ELF-1 (cell line): ENCODE measurements at regions not wholly inside any gene's neighbourhood (a gene's known extent, or its start where the extent isn't known, plus 50 kb on each side); places are given as distances from the start of the nearest gene placed in this dataset.

Experiments
- DNase-seq: peaks from one replicate; pipeline ENCODE4 v3.0.0-alpha.2; 2016; ENCODE audit warnings: low read depth, low spot score

DNA sequence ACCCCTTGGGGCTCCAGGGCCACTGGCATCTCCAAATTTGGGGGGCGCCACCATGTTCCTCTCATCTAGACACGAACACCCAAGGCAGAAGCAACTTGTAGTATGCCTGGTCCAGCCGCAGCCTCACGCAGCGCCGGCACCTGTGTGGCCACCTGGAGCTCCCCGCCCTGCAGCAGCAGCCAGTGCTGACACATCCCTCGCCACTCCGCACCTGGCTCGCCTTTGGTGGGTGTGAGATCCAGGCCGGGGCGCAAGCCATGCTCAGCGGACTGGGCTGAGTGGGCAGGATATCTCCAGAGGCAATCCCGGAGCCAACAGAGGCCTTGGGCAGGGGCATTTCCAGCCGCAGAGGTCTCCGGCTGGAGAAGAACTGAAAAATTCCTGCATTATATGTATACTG lies 1563.7 kb downstream of the NCAM2 start:
- no peak for DNase-seq

DNA sequence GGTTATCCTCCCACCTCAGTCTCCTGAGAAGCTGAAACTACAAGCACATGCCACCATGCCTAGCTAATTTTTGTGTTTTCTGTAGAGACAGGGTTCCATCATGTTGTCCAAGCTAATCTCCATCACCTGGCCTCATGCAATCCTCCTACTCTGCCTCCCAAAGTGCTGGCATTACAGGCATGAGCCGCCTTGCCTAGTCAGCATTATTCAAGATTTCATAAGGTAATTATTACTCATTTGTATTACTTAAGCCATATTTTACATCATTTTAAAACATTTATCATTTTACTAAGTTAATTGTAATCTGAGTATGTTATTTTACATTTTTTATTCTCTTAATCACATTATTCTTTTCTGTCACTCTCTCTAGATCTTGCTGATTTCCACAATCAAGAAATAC lies 1575.6 kb downstream of the NCAM2 start:
- DNase-seq: no peak

DNA sequence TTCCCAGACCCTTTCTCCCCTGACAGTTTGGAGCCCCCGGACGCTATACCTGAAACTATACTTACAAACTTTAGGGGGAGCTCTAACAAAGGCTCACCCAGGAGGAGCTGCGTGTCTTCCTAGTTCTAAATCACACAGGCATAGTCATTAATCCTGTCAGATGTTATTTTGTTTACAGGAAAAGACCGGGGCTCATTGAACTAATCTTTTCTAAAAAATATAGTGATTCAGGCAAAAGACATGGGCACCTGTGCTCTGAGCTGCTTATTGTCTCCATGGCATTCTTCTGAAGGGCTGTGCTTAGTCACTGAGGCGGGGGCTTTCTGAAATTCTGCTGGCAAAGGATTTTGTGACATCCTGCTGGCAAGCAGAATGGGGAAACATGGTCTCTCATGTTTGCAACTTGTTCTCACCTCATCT lies 1577.0 kb downstream of the NCAM2 start:
- peak; percentile 29 for DNase-seq

DNA sequence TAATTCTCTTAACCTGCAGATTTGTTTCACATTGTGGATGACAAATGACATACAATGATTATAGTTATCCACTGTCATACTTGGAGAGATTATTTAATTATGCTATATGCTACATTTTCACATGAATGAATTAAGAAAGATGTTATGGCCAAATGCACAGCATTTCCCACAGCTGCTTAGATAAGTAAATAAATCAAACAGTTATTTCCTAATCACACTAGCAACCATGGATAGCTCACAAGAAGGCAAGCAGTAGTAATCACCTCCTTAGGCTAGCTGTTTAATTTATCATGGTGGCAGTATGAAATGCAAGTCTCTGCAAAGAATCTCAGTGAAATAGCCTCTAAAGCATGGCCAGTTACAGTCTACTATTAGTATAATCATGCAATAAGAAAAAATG lies 1581.5 kb downstream of the NCAM2 start:
- DNase-seq: no peak

DNA sequence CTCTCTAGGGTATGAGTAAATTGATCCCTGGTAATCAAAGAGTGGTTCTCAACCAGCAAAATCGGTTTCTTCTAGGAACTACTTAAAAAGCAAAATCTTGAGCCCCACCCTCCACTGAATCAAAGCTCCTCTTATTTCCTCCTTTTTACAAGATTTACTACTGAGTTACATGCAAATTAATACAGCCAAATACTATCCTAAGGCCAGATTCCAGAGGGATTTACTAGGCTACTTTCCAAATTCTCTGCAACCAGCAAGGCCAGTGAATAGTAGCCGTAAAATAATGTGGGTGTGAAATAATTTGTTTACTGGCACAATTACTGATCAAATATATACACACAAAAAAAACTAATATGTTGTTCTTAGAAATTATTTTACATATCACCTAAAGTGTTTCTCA lies 1583.8 kb downstream of the NCAM2 start:
- no peak for DNase-seq

DNA sequence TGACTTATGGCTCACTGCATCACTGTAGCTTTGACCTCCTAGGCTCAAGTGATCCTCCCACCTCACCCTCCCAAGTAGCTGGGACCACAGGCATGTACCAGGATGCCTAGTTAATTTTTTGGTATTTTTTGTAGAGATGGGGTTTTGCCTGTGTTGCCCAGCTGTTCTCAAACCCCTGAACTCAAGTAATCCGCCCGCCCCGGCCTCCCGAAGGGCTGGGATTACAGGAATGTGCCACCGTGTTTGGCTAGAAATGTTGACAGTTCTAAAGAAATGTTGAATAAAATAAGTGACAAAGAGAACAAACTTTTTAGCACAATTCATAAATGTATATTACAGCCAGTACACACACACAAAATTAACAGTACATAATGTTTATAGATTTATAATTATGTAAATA lies 1586.1 kb downstream of the NCAM2 start:
- no peak for DNase-seq

DNA sequence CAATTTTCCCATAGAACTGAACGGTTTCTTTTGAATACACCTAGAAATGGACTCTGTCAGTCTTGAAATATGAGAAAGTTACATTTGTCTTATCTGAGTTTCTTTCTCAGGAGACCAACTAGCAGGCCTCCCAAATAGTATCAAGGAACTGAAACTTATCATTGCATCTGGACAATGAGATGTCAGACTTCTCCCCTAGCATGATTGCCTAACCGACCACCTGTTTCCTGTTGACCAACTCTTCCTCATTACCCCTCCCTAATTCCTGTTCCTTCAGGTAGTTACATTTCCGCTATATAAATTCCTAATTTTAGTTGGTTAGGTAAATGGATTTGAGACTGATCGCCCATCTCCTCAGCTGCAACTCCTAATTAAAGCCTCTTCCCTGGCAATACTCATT lies 1587.3 kb downstream of the NCAM2 start:
- no peak for DNase-seq

DNA sequence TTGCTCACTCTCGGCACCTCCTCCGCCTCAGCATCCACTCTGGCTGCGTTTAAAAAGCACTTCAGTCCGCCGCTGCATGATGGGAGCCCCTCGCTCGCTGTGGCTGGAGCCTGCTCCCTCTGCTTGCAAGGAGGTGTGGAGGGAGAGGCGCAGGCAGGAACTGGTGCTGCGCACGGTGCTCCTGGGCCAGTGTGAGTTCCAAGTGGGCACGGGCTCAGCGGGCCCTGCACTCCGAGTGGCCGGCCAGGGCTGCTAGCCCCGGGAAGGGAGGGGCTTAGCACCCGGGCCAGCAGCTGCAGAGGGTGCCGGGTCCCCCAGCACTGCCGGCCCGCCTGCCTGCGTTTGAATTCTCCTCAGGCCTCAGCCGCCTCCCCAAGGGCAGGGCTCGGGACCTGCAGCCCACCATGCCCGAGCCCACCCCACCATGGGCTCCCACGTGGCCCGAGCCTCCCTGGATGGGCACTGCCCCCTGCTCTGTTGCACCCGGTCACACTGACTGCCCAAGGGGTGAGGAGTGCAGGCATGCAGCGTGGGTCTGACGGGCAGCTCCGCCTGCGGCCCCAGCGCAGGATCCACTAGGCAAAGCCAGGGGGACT lies 1599.5 kb downstream of the NCAM2 start:
- no peak for DNase-seq

DNA sequence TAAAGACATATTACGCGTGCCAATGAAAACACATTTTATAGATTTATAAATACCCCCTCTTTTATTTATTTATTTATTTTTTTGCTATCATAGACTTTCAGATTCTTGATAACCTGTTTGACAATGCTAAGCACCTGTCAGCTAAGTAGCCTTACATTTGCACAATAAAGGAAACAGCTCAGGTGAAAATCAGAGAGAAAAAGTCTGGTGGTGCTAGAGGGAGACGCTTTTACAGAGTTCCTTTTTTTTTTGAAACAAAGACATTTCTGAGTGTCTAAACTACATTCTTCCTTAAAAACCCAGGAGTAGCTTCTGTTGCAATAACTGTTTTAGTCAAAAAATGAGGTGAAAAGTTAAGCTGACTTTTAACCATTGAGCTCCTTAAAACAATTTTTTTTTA lies 1611.6 kb downstream of the NCAM2 start:
- DNase-seq: no peak

DNA sequence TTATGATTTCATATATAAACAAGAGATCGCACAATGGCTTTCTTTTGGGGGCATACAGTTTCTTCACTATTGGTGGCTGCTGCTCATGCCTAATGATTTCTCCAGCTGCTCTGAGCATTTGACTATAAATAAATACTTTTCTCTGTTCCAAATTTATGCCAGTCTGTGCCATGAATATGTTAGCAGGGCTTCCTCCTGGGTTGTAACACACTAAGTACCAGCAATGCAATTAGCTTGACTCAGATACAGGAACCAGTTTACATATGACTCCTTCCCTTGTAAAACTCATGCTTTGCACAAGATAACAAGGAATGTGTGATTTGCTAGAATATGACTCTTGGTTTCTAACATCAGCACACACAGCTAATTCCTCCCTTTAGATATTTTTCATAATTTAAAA lies 1629.7 kb downstream of the NCAM2 start:
- DNase-seq: no peak

DNA sequence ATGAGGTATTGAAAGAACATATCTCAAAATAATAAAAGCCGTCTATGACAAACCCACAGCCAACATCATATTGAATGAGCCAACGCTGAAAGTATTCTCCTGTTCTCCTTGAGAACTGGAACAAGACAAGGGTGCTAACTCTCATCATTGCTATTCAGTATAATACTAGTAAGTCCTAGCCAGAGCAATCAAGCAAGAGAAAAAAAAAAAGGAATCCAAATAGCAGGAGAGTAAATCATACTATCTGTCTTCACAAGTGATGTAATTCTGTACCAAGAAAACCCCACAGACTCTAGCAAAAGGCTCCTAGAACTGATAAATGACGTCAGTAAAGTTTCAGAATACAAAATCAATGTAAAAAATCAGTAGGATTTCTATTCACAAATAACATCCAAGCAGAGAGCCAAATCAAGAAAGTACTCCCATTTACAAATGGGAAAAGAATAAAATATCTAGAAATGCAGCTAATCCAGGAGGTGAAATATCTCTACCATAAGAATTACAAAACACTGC lies 1632.8 kb downstream of the NCAM2 start:
- no peak for DNase-seq

DNA sequence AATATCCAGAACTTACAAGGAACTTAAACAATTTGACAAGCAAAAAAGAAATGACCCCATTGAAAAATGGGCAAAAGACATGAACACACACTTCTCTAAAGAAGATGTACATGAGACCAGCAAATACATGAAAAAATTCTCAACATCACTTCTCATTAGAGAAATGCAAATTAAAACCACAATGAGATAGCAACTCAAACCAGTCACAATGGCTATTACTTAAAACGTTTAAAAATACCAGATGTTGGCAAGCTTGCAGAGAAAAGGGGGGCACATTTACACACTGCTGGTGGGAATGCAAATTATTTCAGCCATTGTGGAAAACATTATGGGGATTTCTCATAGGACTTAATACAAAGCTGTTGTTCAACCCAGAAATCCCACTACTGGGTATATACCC lies 1634.0 kb downstream of the NCAM2 start:
- no peak for DNase-seq

DNA sequence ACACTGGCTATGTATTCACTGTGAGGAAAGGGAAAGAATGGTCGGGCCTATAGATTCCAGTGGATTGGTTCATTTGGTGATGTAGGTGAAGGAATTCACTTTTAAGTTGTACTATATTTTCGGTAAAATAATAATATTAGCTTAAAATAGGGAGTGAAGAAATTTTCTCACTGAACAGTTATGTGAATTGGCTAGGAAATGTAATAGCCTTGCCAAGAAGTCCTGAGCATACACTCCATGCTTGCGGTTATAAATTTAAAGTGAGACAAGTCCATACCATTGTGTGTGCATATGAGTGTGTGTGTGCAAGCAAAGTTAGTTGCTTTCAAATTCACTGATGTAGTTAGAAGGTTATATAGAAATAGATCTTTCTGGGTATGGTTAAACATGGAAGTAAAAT lies 1651.0 kb downstream of the NCAM2 start:
- DNase-seq: no peak

DNA sequence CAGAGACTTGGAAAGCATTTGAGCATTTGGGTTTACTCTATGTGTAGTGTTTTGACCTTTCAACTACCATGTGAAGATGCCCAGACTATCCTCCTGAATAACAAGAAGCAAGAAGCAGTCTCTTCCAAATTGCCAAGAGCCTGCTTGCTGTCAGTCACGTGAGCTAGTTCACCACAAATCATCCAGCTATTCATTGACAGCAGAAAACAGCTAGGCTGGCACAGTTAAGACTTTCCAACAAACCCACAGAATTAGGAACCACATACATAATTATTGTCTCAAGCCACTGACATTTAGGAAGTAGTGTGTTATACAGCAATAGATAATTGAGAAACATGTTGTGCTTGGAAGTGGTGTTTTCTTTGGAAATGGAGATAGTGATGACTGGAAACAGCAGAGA lies 1652.0 kb downstream of the NCAM2 start:
- DNase-seq: no peak

DNA sequence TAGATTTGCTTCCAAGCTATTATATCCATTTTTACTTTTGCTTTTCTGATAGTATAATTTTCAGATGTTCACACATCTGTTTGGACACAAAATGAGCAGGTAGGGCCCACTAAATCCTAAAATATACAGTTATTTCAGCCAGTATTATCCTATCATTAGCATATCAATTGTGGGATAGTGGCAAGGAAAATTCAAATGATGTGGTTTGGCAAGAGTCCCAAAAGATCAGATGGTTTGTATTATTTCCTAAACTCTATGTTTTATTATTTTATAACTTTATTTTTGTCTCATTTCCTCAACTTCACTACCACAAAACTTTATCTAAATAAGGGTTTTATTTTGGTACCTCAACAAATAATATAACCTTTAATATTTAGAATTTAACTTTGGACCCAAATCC lies 1659.6 kb downstream of the NCAM2 start:
- DNase-seq: no peak

DNA sequence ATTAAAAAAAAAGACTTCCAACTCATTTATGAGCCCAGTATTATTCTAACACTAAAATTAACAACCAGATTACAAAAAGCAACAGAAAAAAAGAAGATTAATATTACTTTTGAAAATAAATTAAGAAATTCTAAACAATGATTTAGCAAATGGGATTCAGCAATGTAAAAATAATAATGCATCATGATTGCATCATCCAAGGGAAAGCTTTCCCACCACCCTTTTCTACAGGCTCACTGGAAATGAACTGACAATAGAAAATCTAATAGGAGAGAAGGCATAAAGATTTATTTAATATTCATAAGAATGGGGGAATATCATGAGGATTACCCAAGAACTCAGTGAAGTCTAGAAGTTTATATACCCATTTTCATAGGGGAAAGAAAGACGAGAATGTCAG lies 1671.9 kb downstream of the NCAM2 start:
- DNase-seq: no peak

DNA sequence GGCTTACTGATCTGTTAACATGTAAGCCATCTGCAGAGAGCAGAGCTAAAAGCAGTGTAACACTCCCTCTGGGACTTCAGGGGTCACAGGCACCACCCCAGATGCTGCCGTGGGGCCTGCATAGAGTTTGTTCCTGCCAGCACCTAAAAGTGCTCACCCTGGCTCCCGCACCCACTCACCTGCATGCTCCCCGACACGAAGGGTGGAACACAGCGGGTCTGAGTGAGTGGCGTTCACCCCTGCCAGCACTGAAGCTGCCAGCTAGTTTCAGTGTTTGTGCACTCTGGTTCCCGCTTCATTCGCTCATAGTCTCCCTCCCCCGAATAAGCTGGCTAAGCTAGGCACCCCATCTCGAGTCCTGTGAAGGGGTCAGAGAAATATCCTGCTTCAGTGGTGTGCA lies 1681.0 kb downstream of the NCAM2 start:
- DNase-seq: no peak

DNA sequence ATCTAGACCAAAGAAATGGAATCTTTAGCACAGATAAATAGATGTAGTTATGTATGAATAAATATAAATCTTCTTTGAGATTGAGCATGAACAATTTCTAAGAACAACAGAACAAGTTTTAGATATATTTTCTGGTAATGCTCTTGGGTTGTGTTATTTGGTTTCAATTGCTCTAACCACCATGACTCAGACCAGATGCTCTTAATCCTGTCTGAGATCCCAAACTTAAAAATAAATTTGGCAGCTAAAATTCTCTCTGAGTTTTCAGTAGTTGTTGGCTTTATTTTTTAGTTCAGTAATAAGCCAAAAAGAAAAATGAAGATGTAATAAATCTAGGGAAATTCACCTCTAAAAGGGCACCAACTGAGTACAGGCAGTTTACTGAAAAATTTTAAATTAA lies 1693.4 kb downstream of the NCAM2 start:
- DNase-seq: no peak

DNA sequence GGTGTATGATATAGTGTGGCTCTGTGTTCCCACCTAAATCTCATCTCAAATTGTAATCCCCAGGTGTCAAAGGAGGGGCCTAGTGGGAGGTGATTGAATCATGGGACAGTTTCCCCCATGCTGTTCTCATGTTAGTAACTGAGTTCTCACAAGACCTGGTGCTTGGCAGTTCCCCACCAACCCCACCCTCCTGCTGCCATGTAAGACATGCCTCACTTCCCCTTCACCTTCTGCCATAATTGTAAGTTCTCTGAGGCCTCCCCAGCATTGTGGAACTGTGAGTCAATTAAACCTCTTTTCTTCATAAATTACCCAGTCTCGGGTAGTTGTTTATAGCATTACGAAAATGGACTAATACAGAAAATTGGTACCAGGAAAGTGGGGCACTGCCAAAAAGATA lies 1705.3 kb downstream of the NCAM2 start:
- no peak for DNase-seq

DNA sequence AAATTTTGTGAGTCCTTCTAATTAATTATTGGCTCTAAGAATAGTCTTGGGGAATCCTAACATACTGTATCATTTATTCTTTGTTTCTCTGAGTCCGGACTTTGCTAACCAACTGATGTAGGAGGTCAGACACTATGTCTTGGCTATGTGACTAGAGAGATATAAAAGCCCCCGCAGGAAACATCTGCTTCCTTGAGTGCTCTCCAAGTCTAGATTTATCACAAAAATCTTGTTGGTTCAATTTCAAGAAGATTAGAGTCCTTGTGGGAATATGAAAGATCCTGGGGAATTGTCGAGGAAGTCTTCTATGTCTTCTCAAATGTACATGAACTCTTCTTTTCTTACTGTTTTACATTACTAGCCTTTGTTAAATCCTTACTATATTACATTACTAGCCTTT lies 1712.5 kb downstream of the NCAM2 start:
- no peak for DNase-seq

DNA sequence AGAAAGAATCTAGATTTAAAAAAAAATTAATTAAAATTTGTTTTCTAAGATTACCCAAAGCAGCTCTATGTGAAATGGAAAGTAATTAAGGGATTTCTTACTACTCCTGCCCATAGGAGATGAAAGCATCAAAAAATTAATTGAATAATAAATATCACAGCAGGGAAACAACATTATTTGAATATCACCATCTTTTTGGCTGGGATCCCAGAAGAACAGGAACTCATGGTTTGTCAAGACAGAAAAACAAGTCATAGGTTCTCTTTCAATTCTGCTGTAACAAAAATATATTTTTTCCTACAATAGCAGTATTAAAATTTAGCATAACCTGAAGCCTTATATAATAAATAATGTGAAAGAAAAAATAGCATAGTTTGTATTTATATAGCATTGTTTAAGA lies 1713.4 kb downstream of the NCAM2 start:
- DNase-seq: no peak

DNA sequence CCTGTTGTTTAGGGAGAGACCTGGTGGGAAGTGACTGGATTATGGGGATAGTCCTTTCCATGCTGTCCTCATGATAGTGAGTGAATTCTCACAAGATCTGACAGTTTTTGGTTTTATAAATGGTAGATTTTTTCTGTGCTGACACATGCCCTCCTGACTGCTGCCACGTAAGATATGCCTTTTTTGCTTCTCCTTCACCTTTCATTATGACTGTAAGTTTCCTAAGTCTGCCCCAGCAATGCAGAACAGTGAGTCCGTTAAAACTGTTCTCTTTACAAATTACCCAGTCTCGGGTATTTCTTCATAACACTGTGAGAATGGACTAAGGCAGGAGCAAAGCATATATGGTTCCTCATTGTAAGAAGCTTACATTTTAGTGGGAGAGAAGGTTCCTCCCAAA lies 1727.2 kb downstream of the NCAM2 start:
- no peak for DNase-seq

DNA sequence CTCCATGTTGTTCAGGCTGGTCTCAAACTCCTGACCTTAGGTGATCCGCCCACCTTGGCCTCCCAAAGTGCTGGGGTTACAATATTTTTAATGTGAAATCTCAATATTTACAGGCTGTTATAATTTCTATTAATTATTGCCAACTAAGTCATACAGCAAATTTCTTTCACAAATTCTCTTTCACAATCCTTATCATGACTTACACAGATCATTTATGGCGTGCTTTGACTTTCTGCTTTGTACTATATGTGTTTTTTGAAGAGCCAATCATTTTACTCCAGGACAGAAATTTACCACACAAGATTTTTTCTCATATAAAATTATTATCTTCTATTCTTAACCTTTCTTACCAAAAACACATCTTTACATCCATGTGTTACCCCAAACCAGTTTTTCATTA lies 1729.9 kb downstream of the NCAM2 start:
- DNase-seq: no peak

DNA sequence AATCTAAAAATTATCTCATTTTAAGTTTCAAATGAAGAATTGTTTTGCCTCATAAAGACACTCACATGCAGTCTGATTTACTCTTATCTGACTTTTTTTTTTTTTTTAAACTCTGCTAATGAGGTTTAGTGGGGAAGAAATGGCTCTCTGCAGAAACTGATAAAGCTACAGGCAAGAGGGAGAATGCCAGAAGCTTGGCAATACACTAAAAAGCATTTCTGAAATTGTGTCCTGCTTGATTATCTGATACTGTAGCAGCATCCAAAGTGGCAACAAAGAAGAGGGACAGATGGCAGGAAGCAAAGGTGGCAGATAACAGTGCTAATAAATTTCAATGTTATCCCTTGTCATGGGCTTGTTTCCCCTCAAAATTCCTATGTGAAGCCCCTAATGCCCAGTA lies 1744.9 kb downstream of the NCAM2 start:
- no peak for DNase-seq
